GM18498 (cell line): ENCODE measurements at regions not wholly inside any gene's neighbourhood (a gene's known extent, or its start where the extent isn't known, plus 50 kb on each side); places are given as distances from the start of the nearest gene placed in this dataset.

ENCODE experiments used
- ATAC-seq: cut with Tn5 transposase; IDR thresholded peaks from one replicate; pipeline ENCODE4 v1.9.1; 2021; ENCODE audit warnings: mild to moderate bottlenecking, moderate library complexity; ENCODE audit not compliant: unreplicated experiment

DNA sequence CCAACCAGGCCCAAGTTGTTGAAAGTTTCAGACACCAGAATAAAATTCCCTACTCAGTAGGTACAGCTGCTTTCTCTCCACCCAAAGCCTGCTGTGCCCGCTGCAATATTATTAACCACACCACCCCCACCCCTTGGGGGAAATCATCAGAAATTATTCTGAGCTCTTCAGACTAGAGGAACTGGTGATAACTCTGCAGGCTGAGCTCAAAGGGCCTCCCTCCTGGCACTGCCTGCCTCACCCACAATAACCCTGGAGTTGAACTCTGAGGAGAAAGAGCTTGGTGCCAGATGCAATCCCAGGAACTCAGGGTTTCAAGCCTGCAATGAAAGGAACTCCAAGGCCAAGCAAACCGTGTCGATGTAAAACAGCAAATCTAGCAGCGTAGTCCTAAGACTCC, 381.7 kb upstream of the ZNF507 start:
- ATAC-seq: no peak

- ATAC-seq: no peak
These were observed 376.4 kb upstream of the ZNF507 start for GRCh38 chr19:31969016-31969415.

DNA sequence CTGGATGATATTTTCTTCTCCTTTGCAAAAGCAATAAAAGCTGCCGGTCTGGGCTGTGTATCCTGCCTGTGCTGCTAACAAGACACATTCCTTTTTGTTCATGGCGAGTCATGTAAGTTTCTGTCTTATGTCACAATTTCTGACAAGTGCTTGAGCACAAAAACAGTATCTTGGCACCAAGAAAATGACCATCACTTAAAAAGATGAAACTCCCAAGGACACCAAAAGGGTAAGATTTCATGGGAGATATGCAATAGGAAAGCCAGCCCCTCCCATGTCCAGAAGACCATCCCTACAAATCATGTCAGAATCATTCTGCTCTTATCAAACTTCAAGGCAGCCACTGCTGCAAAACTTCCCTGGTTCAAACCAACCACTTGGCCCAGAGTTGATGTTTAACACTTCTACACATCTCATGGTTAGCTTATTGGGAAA, 375.4 kb upstream of the ZNF507 start:
- ATAC-seq: no peak

GRCh38 chr19:31974290-31974689, 371.1 kb upstream of the ZNF507 start:
- ATAC-seq: no peak

GRCh38 chr19:31974941-31975340, 370.5 kb upstream of the ZNF507 start:
- no peak for ATAC-seq

- ATAC-seq: no peak
These were observed 369.9 kb upstream of the ZNF507 start for GRCh38 chr19:31975461-31975860.

DNA sequence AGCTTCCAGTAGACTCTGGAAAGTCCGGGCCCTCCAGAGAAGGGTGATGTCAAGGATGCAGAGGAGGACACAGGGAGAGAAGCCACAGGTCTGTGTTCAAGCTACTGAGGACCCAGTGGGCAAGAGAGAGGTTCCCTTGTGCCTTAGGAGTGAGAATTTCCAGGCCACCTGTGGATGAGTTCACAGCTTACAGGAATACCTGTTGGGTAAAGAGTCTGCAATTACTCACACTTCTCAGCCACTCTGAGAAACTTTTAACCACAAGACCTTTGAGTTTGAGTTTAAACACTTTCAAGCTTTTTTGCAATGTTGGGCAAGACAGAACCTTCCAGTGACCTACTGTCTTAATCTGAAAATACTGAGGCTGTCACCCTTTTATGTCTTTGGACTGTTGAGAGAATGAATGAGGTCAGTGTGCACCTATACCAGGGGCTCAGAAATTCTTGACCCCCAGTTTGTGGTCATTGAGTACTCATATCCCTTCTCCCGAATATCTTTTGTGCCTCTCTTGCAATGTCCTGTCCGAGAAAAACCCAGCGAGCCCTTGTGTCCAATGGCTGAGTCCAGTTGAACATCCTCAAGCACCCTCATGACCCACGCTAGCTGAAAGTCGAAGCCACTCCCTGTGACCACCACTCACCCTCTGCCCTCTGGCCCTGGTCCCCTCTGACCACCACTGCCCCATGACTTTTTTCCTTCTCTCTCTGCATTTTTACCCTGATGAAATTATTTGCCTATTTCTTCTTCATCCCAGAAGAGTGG, 368.5 kb upstream of the ZNF507 start:
- ATAC-seq: no peak

- no peak for ATAC-seq
These were observed 366.0 kb upstream of the ZNF507 start for GRCh38 chr19:31979362-31979761.

DNA sequence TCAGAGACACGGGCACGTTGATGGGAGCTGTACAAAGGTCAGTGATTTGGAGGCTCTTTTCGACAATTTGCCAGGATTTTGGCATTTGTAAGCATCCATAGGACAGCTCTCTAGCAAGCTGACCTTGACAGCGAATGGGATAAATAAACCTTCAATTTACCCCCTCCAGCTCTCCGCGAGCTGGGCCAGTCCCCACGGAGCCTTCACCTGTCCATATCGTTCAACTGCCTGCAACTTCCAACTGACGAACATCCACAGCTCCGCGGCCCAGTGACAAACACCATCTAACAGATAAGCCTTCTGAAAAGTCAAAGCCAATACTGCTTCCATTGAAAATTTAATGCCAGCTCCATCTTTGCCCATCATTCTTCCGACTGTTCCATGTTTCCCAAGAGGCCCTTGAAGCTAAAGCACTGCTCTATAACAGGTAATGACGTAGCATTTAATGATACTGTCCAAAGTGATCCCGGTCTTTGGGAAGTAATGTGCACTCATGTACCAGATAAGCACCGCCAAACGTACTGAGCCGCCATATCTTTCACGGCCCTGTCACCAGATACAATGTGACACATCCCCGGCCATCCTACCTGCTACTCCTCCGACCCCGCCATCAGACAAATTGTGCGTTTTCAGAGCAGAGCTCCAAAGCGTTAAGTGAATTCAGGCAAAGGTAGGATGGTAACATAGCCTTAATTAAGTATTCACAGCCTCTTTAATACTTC, 365.3 kb upstream of the ZNF507 start:
- ATAC-seq: no peak

DNA sequence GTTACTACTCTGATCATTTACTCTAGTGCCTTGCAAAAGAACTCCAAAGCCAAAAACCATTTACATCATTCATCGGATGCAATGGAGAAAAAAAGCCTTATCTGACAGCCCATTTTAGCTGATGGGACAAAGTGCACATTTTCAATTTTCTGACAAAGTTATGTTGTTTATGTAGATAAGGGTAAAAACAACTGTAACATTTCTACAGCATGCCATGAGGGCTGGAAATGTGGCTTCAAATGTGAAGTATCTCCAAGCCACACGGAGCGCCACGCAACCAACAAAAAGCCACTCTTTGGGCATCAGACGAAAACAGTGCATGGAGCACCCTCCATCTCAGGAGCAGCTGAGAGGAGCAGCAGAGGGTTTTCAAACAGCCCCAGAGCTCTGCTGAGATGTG, 364.6 kb upstream of the ZNF507 start:
- ATAC-seq: no peak

- ATAC-seq: no peak
These were observed 363.9 kb upstream of the ZNF507 start for GRCh38 chr19:31981545-31981944.

- no peak for ATAC-seq
These were observed 361.8 kb upstream of the ZNF507 start for GRCh38 chr19:31983647-31984046.

DNA sequence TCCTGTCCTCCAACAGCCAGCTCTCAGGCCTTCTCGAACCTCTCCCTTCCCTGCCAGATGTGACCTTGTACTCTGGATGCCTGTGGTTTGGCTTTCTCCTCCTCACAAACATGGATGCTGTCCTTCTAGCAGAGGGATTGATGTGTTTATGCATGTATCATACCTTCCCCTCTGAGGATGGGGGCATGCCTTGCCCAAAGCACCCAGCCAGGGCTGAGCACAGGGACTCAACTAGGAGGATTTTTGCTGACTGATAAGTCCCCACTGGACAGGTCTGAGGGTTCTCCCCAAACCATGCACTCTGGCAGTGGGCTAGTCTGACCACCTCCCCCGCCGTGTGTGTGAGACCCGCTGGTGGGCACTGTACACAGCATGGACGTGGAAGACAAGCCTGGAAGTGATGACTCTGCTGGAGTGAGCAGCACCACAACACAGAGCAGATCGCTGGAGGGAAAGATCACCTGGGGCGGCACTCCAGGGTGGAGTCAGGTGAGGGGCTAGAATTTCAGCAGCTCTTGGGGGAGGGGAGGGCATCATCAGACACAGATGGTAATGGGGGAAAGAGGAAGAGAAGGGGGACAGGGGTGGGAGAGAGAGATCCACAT, 360.3 kb upstream of the ZNF507 start:
- no peak for ATAC-seq

- no peak for ATAC-seq
These were observed 358.5 kb upstream of the ZNF507 start for GRCh38 chr19:31986951-31987350.

GRCh38 chr19:31988256-31988655, 357.2 kb upstream of the ZNF507 start:
- ATAC-seq: no peak

GRCh38 chr19:31991984-31992655, 353.3 kb upstream of the ZNF507 start:
- no peak for ATAC-seq

- no peak for ATAC-seq
These were observed 352.7 kb upstream of the ZNF507 start for GRCh38 chr19:31992750-31993149.

DNA sequence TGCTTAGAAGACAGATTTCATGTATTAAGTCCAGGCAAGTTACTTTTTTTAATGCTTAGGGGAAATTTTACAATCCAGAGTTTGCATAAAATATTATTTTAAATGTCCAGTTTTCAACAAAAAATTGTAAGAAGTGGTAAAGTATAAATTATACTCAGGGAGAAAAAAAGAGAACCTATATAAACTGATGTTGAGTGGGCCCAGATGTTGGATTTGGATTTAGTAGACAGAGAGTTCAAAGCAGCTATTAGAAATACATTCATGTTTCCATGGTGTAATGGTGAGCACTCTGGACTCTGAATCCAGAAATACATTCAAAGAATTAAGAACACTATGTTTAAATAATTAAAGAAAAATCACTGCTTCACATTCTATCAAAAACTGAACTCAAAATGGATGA, 349.9 kb upstream of the ZNF507 start:
- no peak for ATAC-seq

GRCh38 chr19:32010071-32010470, 335.3 kb upstream of the ZNF507 start:
- ATAC-seq: no peak

- no peak for ATAC-seq
These were observed 333.2 kb upstream of the ZNF507 start for GRCh38 chr19:32012206-32012605.

DNA sequence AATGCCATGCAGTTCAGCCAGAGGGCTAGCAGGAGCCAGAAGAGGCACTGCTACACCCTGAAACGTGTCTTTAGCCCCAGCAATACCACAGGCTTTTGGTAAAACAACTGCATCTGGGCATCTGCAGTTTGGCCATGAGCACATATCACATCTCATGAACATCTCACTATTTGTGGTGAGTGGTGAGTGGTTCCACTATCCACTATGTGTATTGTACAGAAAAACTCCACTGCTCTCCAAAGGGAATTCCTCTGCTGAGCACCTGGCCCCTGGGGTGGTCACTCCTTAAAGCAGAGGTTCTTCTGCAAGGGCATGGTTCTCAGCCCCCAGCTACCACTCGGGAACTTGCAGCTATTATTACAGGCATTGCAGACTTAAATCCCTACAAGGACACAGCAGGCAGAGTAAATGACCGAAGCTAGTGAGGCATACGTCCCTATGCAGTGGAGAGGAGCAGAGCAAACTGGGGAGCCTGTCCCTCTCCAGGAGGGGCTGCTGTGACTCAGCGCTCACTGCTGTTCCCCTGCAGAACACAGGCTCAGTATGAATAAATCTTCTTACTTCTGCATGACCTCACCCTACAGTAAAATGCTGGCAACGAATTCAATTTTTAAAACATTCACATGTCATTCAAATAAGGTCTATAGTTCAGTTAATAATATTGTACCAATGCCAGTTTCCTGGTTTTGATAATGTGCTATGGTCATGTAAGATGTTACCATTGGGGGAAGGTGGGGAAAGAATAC, 332.4 kb upstream of the ZNF507 start:
- no peak for ATAC-seq
